GM12878 (cell line): ENCODE measurements at regions not wholly inside any gene's neighbourhood (a gene's known extent, or its start where the extent isn't known, plus 50 kb on each side); places are given as distances from the start of the nearest gene placed in this dataset.

ENCODE experiments used
- ATAC-seq: fragments of 200-7000 bp; cut with Tn5 transposase; 3 replicates; pipeline ENCODE4 v1.9.1; 2020; ENCODE audit warnings: mild to moderate bottlenecking, moderate library complexity
- BruUV-seq: library from RNA; stranded (reverse); fragments of 400-500 nt; replicated peaks from 2 replicates; lab custom pipeline; 2021; lab: Mats Ljungman, UMichigan
- CTCF ChIA-PET: fragments of 300-600 bp; sonication (Branson Sonifier 250); formaldehyde crosslinking; extraction: SDS; loops from one replicate; lab custom pipeline; 2021; ENCODE audit warnings: inconsistent platforms; lab: Yijun Ruan, JAX
- POLR2A ChIA-PET: fragments of 350-600 bp; formaldehyde crosslinking; extraction: SDS; loops from one replicate; lab custom pipeline; 2021; ENCODE audit warnings: inconsistent platforms; lab: Charles Lee
- RAD21 ChIA-PET: fragments of 300-600 bp; sonication (Branson Sonifier 250); formaldehyde crosslinking; loops from one replicate; lab custom pipeline; 2023; ENCODE audit warnings: antibody characterized with exemption; ENCODE audit not compliant: unreplicated experiment; lab: Charles Lee
- SMC1A ChIA-PET: fragments of 300-600 bp; sonication (Branson Sonifier 250); formaldehyde crosslinking; loops from one replicate; lab custom pipeline; 2023; ENCODE audit not compliant: unreplicated experiment, uncharacterized antibody; lab: Charles Lee
- DNase-seq: peaks from one replicate; pipeline ENCODE4 v3.0.0-alpha.2; 2011; ENCODE audit warnings: low read depth, low spot score
- FAIRE-seq: peaks from 3 replicates; lab custom pipeline; 2011; peaks lifted over from hg19 to GRCh38; lab: Jason Lieb, UNC
- H2AFZ ChIP-seq: 2 replicates; pipeline ENCODE4 v1.6.0; 2011; ENCODE audit warnings: low read depth, low read length, control low read depth; ENCODE audit not compliant: control insufficient read depth
- H3K27ac ChIP-seq: 2 replicates; pipeline ENCODE4 v1.5.1; 2011; ENCODE audit warnings: control low read depth; ENCODE audit not compliant: control insufficient read depth, insufficient read depth
- H3K27me3 ChIP-seq, 2 experiments: replicated peaks in 1 of 2; 2 replicates each; pipeline versions ENCODE4 v1.6.0 to v1.6.1; 2011; ENCODE audit warnings: low read length in 1 of 2; ENCODE audit not compliant: control insufficient read depth in 2 of 2, insufficient read depth in 2 of 2
- H3K36me3 ChIP-seq, 2 experiments: 2 replicates each; pipeline ENCODE4 v1.5.1; 2011; ENCODE audit warnings: low read length in 1 of 2; ENCODE audit not compliant: control insufficient read depth in 2 of 2, insufficient read depth in 2 of 2
- H3K4me1 ChIP-seq: 2 replicates; pipeline ENCODE4 v1.6.1; 2011; ENCODE audit warnings: mild to moderate bottlenecking, low read length, moderate library complexity, mixed read lengths; ENCODE audit not compliant: control insufficient read depth, insufficient read depth
- H3K4me2 ChIP-seq: 2 replicates; pipeline ENCODE4 v1.6.0; 2011; ENCODE audit warnings: control low read depth; ENCODE audit not compliant: control insufficient read depth, insufficient read depth
- H3K4me3 ChIP-seq: fragments of 200-600 bp; sonication (generic); 2 replicates; pipeline ENCODE4 v1.5.1; 2016
- H3K79me2 ChIP-seq: 2 replicates; pipeline ENCODE4 v1.6.0; 2011; ENCODE audit warnings: low read length; ENCODE audit not compliant: control insufficient read depth, insufficient read depth
- H3K9ac ChIP-seq: 2 replicates; pipeline ENCODE4 v1.8.0; 2011; ENCODE audit warnings: low read length, control low read depth, mixed read lengths; ENCODE audit not compliant: control insufficient read depth, insufficient read depth
- H3K9me3 ChIP-seq: replicated peaks from 3 replicates; pipeline ENCODE4 v1.5.1; 2011; ENCODE audit warnings: mild to moderate bottlenecking, low read length; ENCODE audit not compliant: control insufficient read depth, insufficient read depth
- H4K20me1 ChIP-seq: 2 replicates; pipeline ENCODE4 v1.6.0; 2011; ENCODE audit not compliant: control insufficient read depth, insufficient read depth
- ESRRA ChIP-seq: IDR thresholded peaks from 2 replicates; pipeline ENCODE4 v1.6.1; 2012; ENCODE audit warnings: mild to moderate bottlenecking, low read length, improper control_type of control experiment
- TBL1XR1 ChIP-seq: IDR thresholded peaks from 2 replicates; pipeline ENCODE4 v1.6.1; 2012; ENCODE audit warnings: low read depth, low read length, improper control_type of control experiment
- WGBS: methylation state at CpG from one replicate; pipeline ENCODE4 v1.1.6; 2016; ENCODE audit warnings: low lambda C conversion rate; ENCODE audit not compliant: insufficient replicate concordance, insufficient coverage; ENCODE audit errors: missing lambda C conversion rate; 5-methylcytosine and 5-hydroxymethylcytosine counted together
- in situ Hi-C: fragments of 300-500 bp; cut with MboI; formaldehyde crosslinking; loops from 9 replicates; pipeline ENCODE4 v1.14.3; 2018; ENCODE audit warnings: mixed read lengths
- intact Hi-C: fragments of 100-400 bp; cut with micrococcal nuclease; formaldehyde crosslinking; loops from one replicate; pipeline ENCODE4 v1.14.2; 2022; ENCODE audit not compliant: unreplicated experiment
- TF ChIP-seq, protein P1 (sequence below): fragments of 150-350 bp; IDR thresholded peaks from 2 replicates; pipeline ENCODE4 v1.6.1; 2016; ENCODE audit warnings: low read depth, low read length

DNA sequence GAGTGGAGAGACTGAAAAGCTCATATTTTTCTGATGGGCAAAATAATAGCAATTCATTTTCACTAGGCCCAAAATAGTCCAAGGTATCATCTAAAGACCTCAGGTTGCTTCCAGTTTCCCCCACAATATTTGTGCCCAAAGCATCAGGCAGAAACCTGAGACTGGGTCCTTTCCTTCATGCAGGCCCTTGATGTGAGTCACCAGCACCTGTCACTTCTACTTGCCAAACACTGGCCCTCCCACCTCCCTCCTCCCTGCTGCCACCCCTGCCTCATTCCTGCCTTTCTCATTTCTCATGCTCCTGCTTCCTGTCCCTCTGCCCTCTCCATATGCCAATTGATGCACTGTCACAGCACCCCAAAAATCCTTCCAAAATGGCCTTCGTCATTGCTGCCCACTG lies 230.4 kb upstream of the CST7 start:
- no peak for FAIRE-seq
- no peaks in the 10 kb centered on the region for H4K20me1 ChIP-seq
- no peaks in the 10 kb centered on the region for H3K4me1 ChIP-seq
- H3K4me3 ChIP-seq, result no peak overlapping the region
- BruUV-seq, result no TSS peak
- no peak for DNase-seq
- H3K36me3 ChIP-seq, result no peaks in the 10 kb centered on the region
- H3K4me2 ChIP-seq, result no peak overlapping the region
- TF ChIP-seq ESRRA, result no peak
- TF ChIP-seq, protein P1, sequence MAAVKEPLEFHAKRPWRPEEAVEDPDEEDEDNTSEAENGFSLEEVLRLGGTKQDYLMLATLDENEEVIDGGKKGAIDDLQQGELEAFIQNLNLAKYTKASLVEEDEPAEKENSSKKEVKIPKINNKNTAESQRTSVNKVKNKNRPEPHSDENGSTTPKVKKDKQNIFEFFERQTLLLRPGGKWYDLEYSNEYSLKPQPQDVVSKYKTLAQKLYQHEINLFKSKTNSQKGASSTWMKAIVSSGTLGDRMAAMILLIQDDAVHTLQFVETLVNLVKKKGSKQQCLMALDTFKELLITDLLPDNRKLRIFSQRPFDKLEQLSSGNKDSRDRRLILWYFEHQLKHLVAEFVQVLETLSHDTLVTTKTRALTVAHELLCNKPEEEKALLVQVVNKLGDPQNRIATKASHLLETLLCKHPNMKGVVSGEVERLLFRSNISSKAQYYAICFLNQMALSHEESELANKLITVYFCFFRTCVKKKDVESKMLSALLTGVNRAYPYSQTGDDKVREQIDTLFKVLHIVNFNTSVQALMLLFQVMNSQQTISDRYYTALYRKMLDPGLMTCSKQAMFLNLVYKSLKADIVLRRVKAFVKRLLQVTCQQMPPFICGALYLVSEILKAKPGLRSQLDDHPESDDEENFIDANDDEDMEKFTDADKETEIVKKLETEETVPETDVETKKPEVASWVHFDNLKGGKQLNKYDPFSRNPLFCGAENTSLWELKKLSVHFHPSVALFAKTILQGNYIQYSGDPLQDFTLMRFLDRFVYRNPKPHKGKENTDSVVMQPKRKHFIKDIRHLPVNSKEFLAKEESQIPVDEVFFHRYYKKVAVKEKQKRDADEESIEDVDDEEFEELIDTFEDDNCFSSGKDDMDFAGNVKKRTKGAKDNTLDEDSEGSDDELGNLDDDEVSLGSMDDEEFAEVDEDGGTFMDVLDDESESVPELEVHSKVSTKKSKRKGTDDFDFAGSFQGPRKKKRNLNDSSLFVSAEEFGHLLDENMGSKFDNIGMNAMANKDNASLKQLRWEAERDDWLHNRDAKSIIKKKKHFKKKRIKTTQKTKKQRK, result no peak
- intact Hi-C loops, result no loop called here
- ATAC-seq, result no peak
- CTCF ChIA-PET, result no interaction called here
- no peak overlapping the region for H2AFZ ChIP-seq
- peaks cover 0 to 2% of the 10 kb centered on the region in 2 experiments; a peak in 3 of 4 replicates for H3K27me3 ChIP-seq
- RAD21 ChIA-PET, result no interaction called here
- no peaks in the 10 kb centered on the region for H3K79me2 ChIP-seq
- 50% methylated on average over 1 of the region's 1 CpG for WGBS
- in situ Hi-C loops, result no loop called here
- SMC1A ChIA-PET, result no interaction called here
- no peak overlapping the region for H3K27ac ChIP-seq
- H3K9ac ChIP-seq, result no peak overlapping the region
- no peaks in the 10 kb centered on the region; the same call in 2 of the 3 replicates for H3K9me3 ChIP-seq
- POLR2A ChIA-PET, result no interaction called here

DNA sequence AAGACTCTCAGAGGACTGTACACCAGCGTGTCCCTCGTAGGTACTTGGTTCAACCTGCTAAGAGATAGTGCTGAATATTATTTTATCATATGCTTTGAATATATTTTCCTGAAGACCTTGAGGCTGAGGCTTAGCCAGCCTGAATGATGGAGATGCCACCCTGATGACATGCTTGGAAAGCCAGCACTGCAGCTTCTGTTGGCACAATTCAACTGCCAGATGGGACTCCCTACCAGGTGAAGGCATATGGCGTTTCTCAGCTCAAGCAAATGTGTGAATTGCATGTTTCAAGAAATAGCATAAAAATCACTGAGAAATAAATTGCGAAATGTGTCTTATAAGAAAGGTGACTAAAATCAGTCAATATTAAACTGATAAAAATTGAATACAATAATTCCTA lies 228.1 kb upstream of the CST7 start:
- H3K36me3 ChIP-seq, result no peaks in the 10 kb centered on the region
- no TSS peak for BruUV-seq
- intact Hi-C loops, result no loop called here

More for the DNA sequence above, 228.1 kb upstream of the CST7 start:
- TF ChIP-seq TBL1XR1, result no peak
- TF ChIP-seq, protein P1, result no peak
- ChIA-PET CTCF (no interaction called here), SMC1A (no interaction called here), RAD21 (no interaction called here), POLR2A (no interaction called here)
- Histone ChIP-seq H3K9ac (no peak overlapping the region), H3K27ac (no peak overlapping the region), H3K4me3 (no peak overlapping the region), H3K27me3 (peaks cover 0 to 4% of the 10 kb centered on the region in 2 experiments; a peak in 3 of 4 replicates), H4K20me1 (no peaks in the 10 kb centered on the region), H2AFZ (no peak overlapping the region), H3K9me3 (no peaks in the 10 kb centered on the region), H3K4me1 (no peaks in the 10 kb centered on the region), H3K79me2 (no peaks in the 10 kb centered on the region), H3K4me2 (no peak overlapping the region)
- no peak for FAIRE-seq
- in situ Hi-C loops, result loop anchor here (5.0 kb wide), 1 partner anchor 49 kb away; no protein-coding TSS in a partner anchor
- no peak for ATAC-seq
- 7% methylated on average over 4 of the region's 4 CpGs for WGBS
- no peak for DNase-seq
